Lung microvascular endothelial cell (primary cell): ENCODE measurements at regions not wholly inside any gene's neighbourhood (a gene's known extent, or its start where the extent isn't known, plus 50 kb on each side); places are given as distances from the start of the nearest gene placed in this dataset.
"Not testable (repeated sequence)": the region's sequence is repeated elsewhere in the genome, so short reads cannot be mapped to it uniquely, and the experiment has no call there.

Experiments
- DNase-seq, 2 donors: peaks; one replicate each; pipeline versions ENCODE4 v3.0.0 to v3.0.0-alpha.2; 2010; ENCODE audit warnings: low read depth in 2 of 2

- not testable (repeated sequence) for DNase-seq
Measured at GRCh38 chr10:109809954-109810353, 113.4 kb downstream of the XPNPEP1 start.

GRCh38 chr10:109801191-109801590, 122.1 kb downstream of the XPNPEP1 start:
- DNase-seq = not testable (repeated sequence)

GRCh38 chr10:109790647-109791046, 132.7 kb downstream of the XPNPEP1 start:
- no peak for DNase-seq

- DNase-seq = no peak
Measured at GRCh38 chr10:109784236-109784635, 139.1 kb downstream of the XPNPEP1 start.

- DNase-seq = no peak
Measured at GRCh38 chr10:109783286-109783685, 140.0 kb downstream of the XPNPEP1 start.

GRCh38 chr10:109780997-109781396, 142.3 kb downstream of the XPNPEP1 start:
- DNase-seq = no peak

GRCh38 chr10:109778993-109779392, 144.3 kb downstream of the XPNPEP1 start:
- DNase-seq = no peak

GRCh38 chr10:109774121-109774440, 149.2 kb downstream of the XPNPEP1 start:
- no peak for DNase-seq

- DNase-seq = peak; percentile 32 to 47
Measured at GRCh38 chr10:109773288-109774120, 149.8 kb downstream of the XPNPEP1 start.

- no peak for DNase-seq
Measured at GRCh38 chr10:109770663-109771062, 152.6 kb downstream of the XPNPEP1 start.

GRCh38 chr10:109769966-109770365, 153.3 kb downstream of the XPNPEP1 start:
- no peak for DNase-seq

- no peak for DNase-seq
Measured at GRCh38 chr10:109765838-109766237, 157.5 kb downstream of the XPNPEP1 start.

- DNase-seq = no peak
Measured at GRCh38 chr10:109762555-109762954, 160.8 kb downstream of the XPNPEP1 start.

- DNase-seq = not testable (repeated sequence)
Measured at GRCh38 chr10:109757670-109758069, 165.6 kb downstream of the XPNPEP1 start.

GRCh38 chr10:109746861-109747260, 176.4 kb downstream of the XPNPEP1 start:
- no peak for DNase-seq

- DNase-seq = no peak
Measured at GRCh38 chr10:109744020-109744419, 179.3 kb downstream of the XPNPEP1 start.

GRCh38 chr10:109743574-109743973, 179.7 kb downstream of the XPNPEP1 start:
- no peak for DNase-seq

- DNase-seq = no peak
Measured at GRCh38 chr10:109743146-109743545, 180.2 kb downstream of the XPNPEP1 start.

- DNase-seq = no peak
Measured at GRCh38 chr10:109741712-109742111, 181.6 kb downstream of the XPNPEP1 start.

- DNase-seq = no peak
Measured at GRCh38 chr10:109740436-109740835, 182.9 kb downstream of the XPNPEP1 start.

- no peak for DNase-seq
Measured at GRCh38 chr10:109737626-109738025, 185.7 kb downstream of the XPNPEP1 start.

GRCh38 chr10:109737009-109737408, 186.3 kb downstream of the XPNPEP1 start:
- DNase-seq = no peak

- no peak for DNase-seq
Measured at GRCh38 chr10:109735776-109736175, 187.5 kb downstream of the XPNPEP1 start.
